ENCODE measurements at regions not wholly inside any gene's neighbourhood (a gene's known extent, or its start where the extent isn't known, plus 50 kb on each side); places are given as distances from the start of the nearest gene placed in this dataset.

DNA sequence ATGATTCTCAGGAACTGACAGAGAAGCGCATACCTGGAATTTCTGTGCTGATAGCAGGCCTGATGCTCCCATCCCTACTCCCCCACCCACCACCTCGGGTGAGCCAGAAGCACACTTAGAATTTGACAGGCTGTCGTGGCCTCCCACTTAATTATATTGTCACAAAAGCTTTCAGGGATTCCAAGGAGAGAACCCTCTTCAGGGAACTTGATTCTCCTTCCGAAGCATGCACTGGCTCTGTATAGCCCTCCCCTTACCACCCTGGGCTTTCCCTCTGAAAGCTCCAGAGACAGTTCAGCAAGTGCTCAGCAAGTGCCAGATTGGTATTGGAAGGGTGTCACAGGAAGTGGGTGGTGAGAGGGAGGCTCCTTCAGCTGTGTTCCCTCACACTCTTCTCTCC lies 252.5 kb upstream of the SIX2 start:
- no peak overlapping the region for H3K27ac ChIP-seq (ENCODE audit: low read length)
- no peak overlapping the region for H3K4me3 ChIP-seq (ENCODE audit: low read length in 2 of 2)
- H3K9me3 ChIP-seq (ENCODE audit: control insufficient read depth in 2 of 2, low read length in 2 of 2): no peaks in the 10 kb centered on the region
- no peaks in the 10 kb centered on the region for H3K27me3 ChIP-seq (ENCODE audit: control insufficient read depth in 1 of 2, insufficient read depth in 2 of 2, low read length in 2 of 2)
- peaks cover 24% of the 10 kb centered on the region for H3K4me1 ChIP-seq (ENCODE audit: control insufficient read depth, insufficient read depth, low read length)
- no peak overlapping the region for H3K9ac ChIP-seq (ENCODE audit: low read length in 2 of 2)
- no peaks in the 10 kb centered on the region for H3K36me3 ChIP-seq (ENCODE audit: control insufficient read depth in 2 of 2, insufficient read depth in 2 of 2, low read length in 2 of 2)

DNA sequence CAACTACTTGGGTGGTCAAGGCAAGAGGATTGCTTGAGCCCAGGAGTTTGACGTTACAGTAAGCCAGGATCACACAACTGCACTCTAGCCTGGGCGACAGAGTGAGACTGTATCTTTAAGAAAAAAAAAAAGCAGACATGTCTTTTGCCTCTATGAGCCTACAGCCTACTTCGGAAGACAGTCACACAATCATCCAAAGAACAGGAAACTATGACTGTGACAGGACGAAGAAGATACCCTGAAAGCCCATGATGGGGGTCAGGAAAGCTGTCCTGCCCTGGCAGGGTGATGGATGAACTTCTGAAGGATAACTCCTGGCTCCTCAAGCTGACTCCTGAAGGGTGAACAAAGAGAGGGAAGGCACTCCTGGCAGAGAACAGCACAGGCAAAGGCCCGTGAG lies 251.7 kb upstream of the SIX2 start:
- H3K9me3 ChIP-seq (ENCODE audit: control insufficient read depth in 2 of 2, low read length in 2 of 2): no peaks in the 10 kb centered on the region
- peaks cover 31% of the 10 kb centered on the region for H3K4me1 ChIP-seq (ENCODE audit: control insufficient read depth, insufficient read depth, low read length)
- no peak overlapping the region for H3K4me3 ChIP-seq (ENCODE audit: low read length in 2 of 2)
- H3K27ac ChIP-seq (ENCODE audit: low read length): no peak overlapping the region
- H3K9ac ChIP-seq (ENCODE audit: low read length in 2 of 2): no peak overlapping the region
- H3K27me3 ChIP-seq (ENCODE audit: control insufficient read depth in 1 of 2, insufficient read depth in 2 of 2, low read length in 2 of 2): no peaks in the 10 kb centered on the region
- H3K36me3 ChIP-seq (ENCODE audit: control insufficient read depth in 2 of 2, insufficient read depth in 2 of 2, low read length in 2 of 2): no peaks in the 10 kb centered on the region

DNA sequence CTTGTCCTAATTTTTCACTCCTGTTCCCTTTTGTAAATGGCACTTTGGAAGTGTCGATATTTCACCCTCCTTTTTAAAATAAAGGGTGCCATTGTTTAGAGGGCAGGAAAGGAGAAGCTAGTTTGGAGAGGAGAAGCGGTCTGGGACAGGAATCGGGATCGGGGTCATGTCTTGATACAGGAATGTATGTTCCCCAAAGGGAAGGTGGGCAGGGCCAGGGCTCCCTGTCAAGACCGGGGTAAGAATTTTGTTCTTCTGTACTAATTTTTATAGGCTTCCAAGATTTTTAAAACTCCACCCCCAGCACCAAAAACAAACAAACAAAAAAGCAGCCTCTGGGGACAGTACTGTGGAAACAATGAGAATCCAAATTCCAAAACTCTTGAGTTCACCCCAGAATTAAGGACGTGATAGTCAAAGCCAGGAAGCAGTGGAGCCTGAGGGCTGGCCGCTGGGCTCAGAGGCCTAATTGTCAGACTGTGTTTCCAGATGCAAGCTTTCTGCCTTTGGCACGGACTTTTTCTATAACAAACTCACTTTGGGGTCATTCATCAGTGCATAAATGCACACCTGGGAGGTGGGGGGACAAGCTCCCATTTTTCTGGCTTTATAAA lies 250.4 kb upstream of the SIX2 start:
- H3K4me3 ChIP-seq (ENCODE audit: low read length in 2 of 2): no peak overlapping the region
- H3K27me3 ChIP-seq (ENCODE audit: control insufficient read depth in 1 of 2, insufficient read depth in 2 of 2, low read length in 2 of 2): no peaks in the 10 kb centered on the region
- H3K9me3 ChIP-seq (ENCODE audit: control insufficient read depth in 2 of 2, low read length in 2 of 2): no peaks in the 10 kb centered on the region
- no peak overlapping the region for H3K9ac ChIP-seq (ENCODE audit: low read length in 2 of 2)
- no peak overlapping the region for H3K27ac ChIP-seq (ENCODE audit: low read length)
- no peaks in the 10 kb centered on the region for H3K36me3 ChIP-seq (ENCODE audit: control insufficient read depth in 2 of 2, insufficient read depth in 2 of 2, low read length in 2 of 2)
- peaks cover 31% of the 10 kb centered on the region for H3K4me1 ChIP-seq (ENCODE audit: control insufficient read depth, insufficient read depth, low read length)

DNA sequence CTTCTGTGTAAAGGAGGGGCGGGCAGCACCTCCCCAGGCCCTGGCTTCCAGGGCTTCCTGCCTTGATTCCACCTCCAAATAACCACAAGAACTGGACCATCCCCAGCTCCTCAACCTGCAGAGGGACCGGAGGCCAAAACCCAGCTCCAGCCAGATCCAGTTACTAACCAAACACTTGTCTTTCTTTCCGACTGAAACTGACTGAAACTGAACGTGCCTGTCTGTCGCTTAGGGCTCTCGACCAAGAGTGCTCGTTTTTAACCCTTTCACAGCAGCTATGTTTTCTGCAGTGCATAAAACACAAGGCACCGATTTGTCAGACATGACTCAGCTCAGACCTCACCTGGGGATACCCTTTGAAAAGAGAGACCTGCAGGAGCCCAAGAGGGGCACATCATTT lies 249.9 kb upstream of the SIX2 start:
- Histone ChIP-seq H3K4me1 (ENCODE audit: control insufficient read depth, insufficient read depth, low read length) (peaks cover 31% of the 10 kb centered on the region), H3K36me3 (ENCODE audit: control insufficient read depth in 2 of 2, insufficient read depth in 2 of 2, low read length in 2 of 2) (no peaks in the 10 kb centered on the region), H3K9me3 (ENCODE audit: control insufficient read depth in 2 of 2, low read length in 2 of 2) (no peaks in the 10 kb centered on the region), H3K27me3 (ENCODE audit: control insufficient read depth in 1 of 2, insufficient read depth in 2 of 2, low read length in 2 of 2) (no peaks in the 10 kb centered on the region), H3K4me3 (ENCODE audit: low read length in 2 of 2) (no peak overlapping the region), H3K9ac (ENCODE audit: low read length in 2 of 2) (no peak overlapping the region), H3K27ac (ENCODE audit: low read length) (peak overlapping the region; percentile 24)

DNA sequence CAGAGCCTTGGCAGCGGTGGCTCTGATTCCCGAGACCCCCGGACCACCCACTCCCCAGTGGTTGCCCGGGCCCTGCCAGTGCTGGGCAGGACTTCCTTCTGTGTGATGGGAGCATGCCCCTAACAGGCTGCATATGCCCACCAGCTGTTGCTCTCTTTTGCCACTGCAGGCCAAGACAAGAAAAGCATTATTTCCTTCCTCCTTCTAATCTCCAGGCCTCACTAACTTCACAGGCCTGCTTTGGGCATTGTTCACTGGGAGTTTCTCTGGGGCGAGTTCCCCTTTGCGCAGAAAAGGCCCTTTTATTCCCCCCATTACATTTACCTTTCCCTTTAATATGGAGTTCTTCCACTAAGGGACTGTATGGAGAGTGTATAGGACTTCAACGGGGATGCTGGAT lies 249.1 kb upstream of the SIX2 start:
- no peaks in the 10 kb centered on the region for H3K27me3 ChIP-seq (ENCODE audit: control insufficient read depth in 1 of 2, insufficient read depth in 2 of 2, low read length in 2 of 2)
- no peak overlapping the region for H3K4me3 ChIP-seq (ENCODE audit: low read length in 2 of 2)
- no peak overlapping the region for H3K9ac ChIP-seq (ENCODE audit: low read length in 2 of 2)
- no peaks in the 10 kb centered on the region for H3K36me3 ChIP-seq (ENCODE audit: control insufficient read depth in 2 of 2, insufficient read depth in 2 of 2, low read length in 2 of 2)
- H3K27ac ChIP-seq (ENCODE audit: low read length): no peak overlapping the region
- peaks cover 31% of the 10 kb centered on the region for H3K4me1 ChIP-seq (ENCODE audit: control insufficient read depth, insufficient read depth, low read length)
- no peaks in the 10 kb centered on the region for H3K9me3 ChIP-seq (ENCODE audit: control insufficient read depth in 2 of 2, low read length in 2 of 2)

DNA sequence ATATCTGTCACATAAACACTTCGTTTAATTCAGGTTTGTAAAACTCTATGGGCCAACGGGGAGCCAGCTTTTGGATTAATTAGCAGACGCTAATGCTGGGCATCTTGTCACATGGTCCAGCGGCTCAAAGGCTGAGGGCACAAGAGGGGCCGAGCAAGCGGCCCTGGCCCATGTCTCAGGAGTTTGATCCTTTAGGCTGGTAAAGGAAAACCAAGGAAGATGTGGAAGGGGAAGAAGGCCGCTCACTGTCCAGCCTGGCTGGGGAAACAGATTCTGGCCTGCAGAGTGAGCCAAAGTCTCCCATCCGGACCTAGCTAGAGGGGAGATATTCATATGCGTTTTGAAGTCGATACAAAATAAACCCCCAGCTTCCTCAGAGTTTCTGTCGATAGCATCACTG lies 248.6 kb upstream of the SIX2 start:
- H3K4me3 ChIP-seq (ENCODE audit: low read length in 2 of 2): no peak overlapping the region
- peaks cover 31% of the 10 kb centered on the region for H3K4me1 ChIP-seq (ENCODE audit: control insufficient read depth, insufficient read depth, low read length)
- H3K9me3 ChIP-seq (ENCODE audit: control insufficient read depth in 2 of 2, low read length in 2 of 2): no peaks in the 10 kb centered on the region
- H3K9ac ChIP-seq (ENCODE audit: low read length in 2 of 2): no peak overlapping the region
- H3K36me3 ChIP-seq (ENCODE audit: control insufficient read depth in 2 of 2, insufficient read depth in 2 of 2, low read length in 2 of 2): no peaks in the 10 kb centered on the region
- no peaks in the 10 kb centered on the region for H3K27me3 ChIP-seq (ENCODE audit: control insufficient read depth in 1 of 2, insufficient read depth in 2 of 2, low read length in 2 of 2)
- peak overlapping the region; percentile 24 for H3K27ac ChIP-seq (ENCODE audit: low read length)

DNA sequence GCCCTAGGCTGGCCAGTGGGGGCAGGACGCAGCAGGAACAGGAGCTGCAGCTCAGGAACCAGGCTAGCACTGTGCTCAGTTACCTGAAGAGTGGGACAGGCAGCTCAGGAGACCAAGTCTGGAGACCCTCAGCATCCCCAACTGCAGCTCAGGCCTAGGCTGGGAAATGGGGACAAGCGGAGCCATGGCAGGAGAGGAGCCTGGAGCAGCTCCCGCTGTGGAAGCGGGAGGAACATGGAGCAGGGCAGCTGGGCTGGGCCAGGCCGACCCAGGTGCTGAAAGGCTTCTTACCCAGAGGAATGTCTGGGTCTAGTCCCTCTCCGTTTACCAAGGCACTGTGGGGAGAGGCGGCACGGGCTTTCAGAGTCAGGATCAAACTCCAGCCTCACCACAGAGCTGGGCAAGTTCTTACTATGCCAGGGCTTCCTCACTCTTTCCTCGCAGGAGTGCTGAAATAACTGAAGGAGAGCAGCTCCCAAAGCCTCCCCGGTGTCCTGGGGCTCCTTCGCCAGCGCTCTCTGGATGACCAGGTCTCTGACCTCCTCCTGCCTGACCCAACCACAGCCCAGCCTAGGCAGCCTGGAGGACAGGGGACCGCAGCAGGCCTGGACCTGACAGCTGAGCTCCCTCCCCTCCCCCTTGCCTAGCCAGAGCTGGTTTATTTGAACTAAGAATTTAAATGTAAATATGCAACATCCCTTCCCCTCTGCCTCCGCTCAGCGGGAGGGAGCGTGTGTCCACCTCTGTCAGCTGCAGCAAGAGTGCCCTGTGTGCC lies 247.8 kb upstream of the SIX2 start:
- Histone ChIP-seq H3K9ac (ENCODE audit: low read length in 2 of 2) (no peak overlapping the region), H3K4me1 (ENCODE audit: control insufficient read depth, insufficient read depth, low read length) (peaks cover 31% of the 10 kb centered on the region), H3K27me3 (ENCODE audit: control insufficient read depth in 1 of 2, insufficient read depth in 2 of 2, low read length in 2 of 2) (no peaks in the 10 kb centered on the region), H3K27ac (ENCODE audit: low read length) (peak overlapping the region; percentile 37), H3K9me3 (ENCODE audit: control insufficient read depth in 2 of 2, low read length in 2 of 2) (no peaks in the 10 kb centered on the region), H3K4me3 (ENCODE audit: low read length in 2 of 2) (no peak overlapping the region), H3K36me3 (ENCODE audit: control insufficient read depth in 2 of 2, insufficient read depth in 2 of 2, low read length in 2 of 2) (no peaks in the 10 kb centered on the region)

DNA sequence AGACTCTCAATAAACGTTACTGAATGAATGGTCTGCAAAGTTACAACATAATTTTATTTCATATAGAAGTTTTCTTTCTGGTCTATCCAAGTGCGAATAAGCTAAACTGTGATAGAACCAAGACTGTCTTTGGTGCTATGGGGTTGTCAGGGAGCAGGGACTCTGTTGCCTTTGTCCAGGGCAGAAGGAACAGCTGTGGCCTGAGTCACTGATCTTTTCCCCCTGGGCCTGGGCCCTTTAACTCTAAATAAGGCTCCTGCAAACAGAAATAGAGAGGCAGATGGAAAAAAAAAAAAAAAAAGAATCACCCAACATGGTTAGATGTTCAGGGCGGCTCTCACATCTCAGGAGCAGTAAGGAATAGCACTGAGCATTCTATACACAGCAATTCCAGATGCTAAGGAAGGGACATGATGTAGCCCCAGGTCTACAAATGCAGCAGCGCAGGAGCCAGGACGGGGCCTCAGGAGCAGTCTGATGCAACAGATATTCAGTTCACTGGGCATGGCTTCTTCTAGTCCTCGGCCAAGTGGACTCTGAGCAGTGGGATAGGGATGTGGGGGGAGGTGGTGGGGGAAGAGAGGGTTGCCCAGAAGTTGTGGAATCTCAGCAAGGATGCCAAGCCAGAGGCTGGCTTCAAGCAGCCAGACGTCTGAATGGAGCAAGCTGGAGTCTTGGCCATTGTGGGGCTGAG lies 247.1 kb upstream of the SIX2 start:
- H3K4me3 ChIP-seq (ENCODE audit: low read length in 2 of 2): no peak overlapping the region
- no peaks in the 10 kb centered on the region for H3K27me3 ChIP-seq (ENCODE audit: control insufficient read depth in 1 of 2, insufficient read depth in 2 of 2, low read length in 2 of 2)
- peaks cover 28% of the 10 kb centered on the region for H3K4me1 ChIP-seq (ENCODE audit: control insufficient read depth, insufficient read depth, low read length)
- no peak overlapping the region for H3K9ac ChIP-seq (ENCODE audit: low read length in 2 of 2)
- no peaks in the 10 kb centered on the region for H3K9me3 ChIP-seq (ENCODE audit: control insufficient read depth in 2 of 2, low read length in 2 of 2)
- peak overlapping the region; percentile 37 for H3K27ac ChIP-seq (ENCODE audit: low read length)
- H3K36me3 ChIP-seq (ENCODE audit: control insufficient read depth in 2 of 2, insufficient read depth in 2 of 2, low read length in 2 of 2): no peaks in the 10 kb centered on the region

DNA sequence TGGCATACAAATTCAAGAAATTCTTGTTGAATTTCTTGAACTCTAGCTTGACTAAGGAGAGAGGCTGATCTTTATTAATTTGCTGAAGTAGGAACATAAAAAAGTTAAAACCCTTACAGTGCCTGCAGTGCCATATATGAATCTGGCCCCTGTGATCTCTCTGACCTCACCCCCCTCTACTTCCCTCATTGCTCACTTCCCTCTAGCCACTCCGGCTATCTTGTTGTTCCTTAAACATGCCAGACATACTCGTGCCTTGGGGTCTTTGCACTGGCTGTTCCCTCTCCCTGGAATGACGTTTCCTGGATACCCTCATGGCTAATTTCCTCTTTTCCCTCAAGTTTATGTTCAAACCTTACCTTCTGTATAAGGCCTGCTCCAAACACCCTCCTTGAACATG lies 246.3 kb upstream of the SIX2 start:
- Histone ChIP-seq H3K27me3 (ENCODE audit: control insufficient read depth in 1 of 2, insufficient read depth in 2 of 2, low read length in 2 of 2) (no peaks in the 10 kb centered on the region), H3K4me3 (ENCODE audit: low read length in 2 of 2) (no peak overlapping the region), H3K4me1 (ENCODE audit: control insufficient read depth, insufficient read depth, low read length) (peaks cover 28% of the 10 kb centered on the region), H3K9ac (ENCODE audit: low read length in 2 of 2) (no peak overlapping the region), H3K9me3 (ENCODE audit: control insufficient read depth in 2 of 2, low read length in 2 of 2) (no peaks in the 10 kb centered on the region), H3K27ac (ENCODE audit: low read length) (no peak overlapping the region), H3K36me3 (ENCODE audit: control insufficient read depth in 2 of 2, insufficient read depth in 2 of 2, low read length in 2 of 2) (no peaks in the 10 kb centered on the region)

DNA sequence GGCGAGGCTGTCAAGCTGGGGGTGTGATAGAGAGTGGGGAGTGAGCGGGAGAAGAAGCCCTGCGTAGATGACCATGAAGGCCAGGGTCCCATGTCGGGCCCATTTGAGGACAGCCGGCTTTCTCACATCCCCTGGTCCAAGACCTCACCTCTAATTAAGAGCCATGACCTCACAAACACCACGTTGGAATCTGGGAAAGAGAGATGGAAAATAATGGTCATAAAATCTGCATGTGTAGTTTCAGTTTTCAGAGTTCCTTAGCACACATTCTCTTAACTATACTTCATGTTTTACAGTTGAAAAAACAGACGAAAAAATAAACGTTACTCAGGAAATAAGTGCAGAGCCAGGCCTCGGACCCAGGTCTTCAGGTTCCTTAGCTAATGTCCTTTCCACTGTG lies 244.8 kb upstream of the SIX2 start:
- H3K27me3 ChIP-seq (ENCODE audit: control insufficient read depth in 1 of 2, insufficient read depth in 2 of 2, low read length in 2 of 2): no peaks in the 10 kb centered on the region
- no peak overlapping the region for H3K4me3 ChIP-seq (ENCODE audit: low read length in 2 of 2)
- H3K36me3 ChIP-seq (ENCODE audit: control insufficient read depth in 2 of 2, insufficient read depth in 2 of 2, low read length in 2 of 2): no peaks in the 10 kb centered on the region
- no peak overlapping the region for H3K27ac ChIP-seq (ENCODE audit: low read length)
- H3K9ac ChIP-seq (ENCODE audit: low read length in 2 of 2): no peak overlapping the region
- no peaks in the 10 kb centered on the region for H3K9me3 ChIP-seq (ENCODE audit: control insufficient read depth in 2 of 2, low read length in 2 of 2)
- peaks cover 24% of the 10 kb centered on the region for H3K4me1 ChIP-seq (ENCODE audit: control insufficient read depth, insufficient read depth, low read length)

DNA sequence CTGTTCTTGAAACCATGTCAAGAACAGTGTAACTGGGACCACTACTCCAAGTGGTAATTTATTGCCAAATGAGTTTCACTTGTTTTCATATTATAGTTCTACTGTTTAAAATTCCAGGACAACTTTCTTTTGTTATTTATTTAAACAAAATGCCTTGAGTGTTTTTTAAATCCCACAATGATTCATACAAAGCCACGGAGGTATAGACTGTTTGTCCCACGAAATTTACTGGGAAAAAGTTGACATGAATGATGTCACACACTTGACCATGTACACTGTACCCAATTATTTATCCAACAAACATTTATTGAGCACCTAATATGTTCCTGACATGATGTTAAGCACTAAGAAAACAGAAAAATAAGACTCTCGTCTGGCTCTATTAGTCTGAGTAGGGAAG lies 243.9 kb upstream of the SIX2 start:
- no peak overlapping the region for H3K4me3 ChIP-seq (ENCODE audit: low read length in 2 of 2)
- peaks cover 20% of the 10 kb centered on the region for H3K4me1 ChIP-seq (ENCODE audit: control insufficient read depth, insufficient read depth, low read length)
- H3K9ac ChIP-seq (ENCODE audit: low read length in 2 of 2): no peak overlapping the region
- no peaks in the 10 kb centered on the region for H3K36me3 ChIP-seq (ENCODE audit: control insufficient read depth in 2 of 2, insufficient read depth in 2 of 2, low read length in 2 of 2)
- H3K9me3 ChIP-seq (ENCODE audit: control insufficient read depth in 2 of 2, low read length in 2 of 2): no peaks in the 10 kb centered on the region
- H3K27me3 ChIP-seq (ENCODE audit: control insufficient read depth in 1 of 2, insufficient read depth in 2 of 2, low read length in 2 of 2): no peaks in the 10 kb centered on the region
- no peak overlapping the region for H3K27ac ChIP-seq (ENCODE audit: low read length)
